ENCODE measurements at regions not wholly inside any gene's neighbourhood (a gene's known extent, or its start where the extent isn't known, plus 50 kb on each side); places are given as distances from the start of the nearest gene placed in this dataset.
A peak's percentile ranks its signal among the peaks of the same experiment; 100 is the strongest.

GRCh38 chr10:3469639-3470020, 297.0 kb upstream of the PITRM1 start:
- no peak overlapping the region for H3K4me3 ChIP-seq (ENCODE audit: low read depth, low read length)
- DNase-seq (ENCODE audit: low read depth): no peak
- no peak for TF ChIP-seq CTCF (IDR thresholded peaks at IDR 0.05; ENCODE audit: control insufficient read depth, extremely low read depth, insufficient read depth)

GRCh38 chr10:3468919-3469638, 296.5 kb upstream of the PITRM1 start:
- no peak for TF ChIP-seq CTCF (IDR thresholded peaks at IDR 0.05; ENCODE audit: control insufficient read depth, extremely low read depth, insufficient read depth)

GRCh38 chr10:3467052-3467951, 294.7 kb upstream of the PITRM1 start:
- no peak for DNase-seq (ENCODE audit: low read depth)
- H3K4me3 ChIP-seq (ENCODE audit: low read depth, low read length): no peak overlapping the region
- no peak for TF ChIP-seq CTCF (IDR thresholded peaks at IDR 0.05; ENCODE audit: control insufficient read depth, extremely low read depth, insufficient read depth)

More at GRCh38 chr10:3468919-3469638, 296.5 kb upstream of the PITRM1 start:
- DNase-seq (ENCODE audit: low read depth): peak; percentile 78
- no peak overlapping the region for H3K4me3 ChIP-seq (ENCODE audit: low read depth, low read length)

- peak; percentile 69 for DNase-seq (ENCODE audit: low read depth)
- no peak overlapping the region for H3K4me3 ChIP-seq (ENCODE audit: low read depth, low read length)
- TF ChIP-seq CTCF (IDR thresholded peaks at IDR 0.05; ENCODE audit: control insufficient read depth, extremely low read depth, insufficient read depth): no peak
Observed at GRCh38 chr10:3465406-3465891, 292.9 kb upstream of the PITRM1 start.

- H3K4me3 ChIP-seq (ENCODE audit: low read depth, low read length): no peak overlapping the region
- DNase-seq (ENCODE audit: low read depth): no peak
- no peak for TF ChIP-seq CTCF (IDR thresholded peaks at IDR 0.05; ENCODE audit: control insufficient read depth, extremely low read depth, insufficient read depth)
Observed at GRCh38 chr10:3464760-3465405, 292.3 kb upstream of the PITRM1 start.

GRCh38 chr10:3460420-3461128, 288.0 kb upstream of the PITRM1 start:
- no peak for TF ChIP-seq CTCF (IDR thresholded peaks at IDR 0.05; ENCODE audit: control insufficient read depth, extremely low read depth, insufficient read depth)
- H3K4me3 ChIP-seq (ENCODE audit: low read depth, low read length): no peak overlapping the region
- no peak for DNase-seq (ENCODE audit: low read depth)

Data from LNCaP clone FGC (cell line).